CD14-positive monocyte (primary cell): ENCODE measurements at regions not wholly inside any gene's neighbourhood (a gene's known extent, or its start where the extent isn't known, plus 50 kb on each side); places are given as distances from the start of the nearest gene placed in this dataset.

ENCODE experiments used
- DNase-seq, 3 donors: peaks; one replicate each; pipeline ENCODE4 v3.0.0-alpha.2; 2011 to 2022
- H2AFZ ChIP-seq: 2 replicates; pipeline ENCODE4 v1.6.0; 2012; ENCODE audit warnings: mild to moderate bottlenecking, low read depth, low read length, inconsistent platforms; ENCODE audit not compliant: insufficient read depth, poor library complexity, severe bottlenecking
- H3K27ac ChIP-seq, 2 donors: 1 replicate in 1 of 2; 2 replicates in 1 of 2; pipeline ENCODE4 v1.5.1; 2012 to 2013; ENCODE audit warnings: low read length in 2 of 2, control low read depth in 1 of 2, inconsistent platforms in 1 of 2, low read depth in 1 of 2, mild to moderate bottlenecking in 1 of 2
- H3K27me3 ChIP-seq, 2 donors: one replicate each; pipeline versions ENCODE4 v1.6.0 to v1.6.1; 2011 to 2013; ENCODE audit warnings: low read length in 2 of 2; ENCODE audit not compliant: control insufficient read depth in 2 of 2, insufficient read depth in 2 of 2
- H3K36me3 ChIP-seq, 2 donors: replicated peaks in 1 of 2; 1 replicate in 1 of 2; 2 replicates in 1 of 2; pipeline versions ENCODE4 v1.5.1 to v1.6.1; 2012 to 2013; ENCODE audit warnings: low read length in 2 of 2, control low read depth in 1 of 2, inconsistent platforms in 1 of 2, mild to moderate bottlenecking in 1 of 2; ENCODE audit not compliant: insufficient read depth in 2 of 2, control insufficient read depth in 1 of 2
- H3K4me1 ChIP-seq, 2 donors: 1 replicate in 1 of 2; 2 replicates in 1 of 2; pipeline versions ENCODE4 v1.5.1 to v1.6.1; 2012 to 2013; ENCODE audit warnings: low read length in 2 of 2, control low read depth in 1 of 2, inconsistent platforms in 1 of 2, mild to moderate bottlenecking in 1 of 2, moderate library complexity in 1 of 2; ENCODE audit not compliant: insufficient read depth in 2 of 2, control insufficient read depth in 1 of 2
- H3K4me2 ChIP-seq: replicated peaks from 2 replicates; pipeline ENCODE3; 2012; ENCODE audit warnings: low read length, moderate library complexity, mild to moderate bottlenecking; ENCODE audit not compliant: poor library complexity, severe bottlenecking; ENCODE audit errors: extremely low read depth
- H3K4me3 ChIP-seq, 3 experiments: fragments of 200-600 bp in 1 of 3; sonication (generic) in 1 of 3; replicated peaks in 1 of 3; 1 replicate in 2 of 3; 2 replicates in 1 of 3; pipeline ENCODE4 v1.5.1; 2011 to 2013; ENCODE audit warnings: low read length in 3 of 3, mild to moderate bottlenecking in 3 of 3, control low read depth in 2 of 3, low read depth in 2 of 3, inconsistent platforms in 1 of 3, moderate library complexity in 1 of 3
- H3K79me2 ChIP-seq: 2 replicates; pipeline ENCODE4 v1.6.0; 2012; ENCODE audit warnings: mild to moderate bottlenecking, control low read depth, inconsistent platforms, low read length, moderate library complexity; ENCODE audit not compliant: insufficient read depth
- H3K9ac ChIP-seq: 2 replicates; pipeline ENCODE4 v1.6.0; 2017; ENCODE audit warnings: low read length, mild to moderate bottlenecking; ENCODE audit not compliant: insufficient read depth, poor library complexity, severe bottlenecking
- H3K9me3 ChIP-seq, 2 donors: replicated peaks in 1 of 2; 1 replicate in 1 of 2; 2 replicates in 1 of 2; pipeline versions ENCODE4 v1.5.1 to v1.6.1; 2012 to 2013; ENCODE audit warnings: low read length in 2 of 2, control low read depth in 1 of 2; ENCODE audit not compliant: control insufficient read depth in 1 of 2, insufficient read depth in 1 of 2
- H4K20me1 ChIP-seq: 2 replicates; pipeline ENCODE4 v1.6.0; 2012; ENCODE audit warnings: mild to moderate bottlenecking, low read length, control low read depth, moderate library complexity; ENCODE audit not compliant: insufficient read depth
- H3K27ac Mint-ChIP-seq, 7 donors: one replicate each; pipeline ENCODE4 v1.8.0; 2020; ENCODE audit warnings: mild to moderate bottlenecking in 7 of 7, mixed read lengths in 7 of 7, moderate library complexity in 6 of 7, inconsistent platforms in 2 of 7
- H3K27me3 Mint-ChIP-seq, 3 donors: one replicate each; pipeline ENCODE4 v1.8.0; 2021 to 2022; ENCODE audit warnings: low read depth in 3 of 3, mild to moderate bottlenecking in 3 of 3, mixed read lengths in 3 of 3, moderate library complexity in 3 of 3, inconsistent platforms in 1 of 3
- H3K36me3 Mint-ChIP-seq, 2 donors: one replicate each; pipeline ENCODE4 v1.8.0; 2020; ENCODE audit warnings: mixed read lengths in 2 of 2, inconsistent platforms in 1 of 2, mild to moderate bottlenecking in 1 of 2
- H3K4me1 Mint-ChIP-seq: one replicate; pipeline ENCODE4 v1.8.0; 2020; ENCODE audit warnings: mild to moderate bottlenecking, mixed read lengths
- H3K4me3 Mint-ChIP-seq, 2 donors: one replicate each; pipeline ENCODE4 v1.8.0; 2020; ENCODE audit warnings: mild to moderate bottlenecking in 2 of 2, mixed read lengths in 2 of 2, moderate library complexity in 1 of 2
- H3K9me3 Mint-ChIP-seq, 7 donors: one replicate each; pipeline ENCODE4 v1.8.0; 2020 to 2022; ENCODE audit warnings: mixed read lengths in 7 of 7, mild to moderate bottlenecking in 6 of 7, moderate library complexity in 6 of 7, inconsistent platforms in 2 of 7
- WGBS: methylation state at CpG from one replicate; pipeline ENCODE4 v1.1.5; 2013; ENCODE audit warnings: missing lambda C conversion rate; ENCODE audit not compliant: insufficient coverage; 5-methylcytosine and 5-hydroxymethylcytosine counted together
- intact Hi-C, 2 donors: fragments of 100-400 bp; cut with micrococcal nuclease; formaldehyde crosslinking; loops; one replicate each; pipeline versions ENCODE4 v1.15.0 to v1.15.1; 2023
- TF ChIP-seq, protein P1 (sequence below): fragments of 200-600 bp; IDR thresholded peaks from one replicate; pipeline ENCODE4 v1.8.0; 2022; ENCODE audit warnings: antibody characterized with exemption, mild to moderate bottlenecking

DNA sequence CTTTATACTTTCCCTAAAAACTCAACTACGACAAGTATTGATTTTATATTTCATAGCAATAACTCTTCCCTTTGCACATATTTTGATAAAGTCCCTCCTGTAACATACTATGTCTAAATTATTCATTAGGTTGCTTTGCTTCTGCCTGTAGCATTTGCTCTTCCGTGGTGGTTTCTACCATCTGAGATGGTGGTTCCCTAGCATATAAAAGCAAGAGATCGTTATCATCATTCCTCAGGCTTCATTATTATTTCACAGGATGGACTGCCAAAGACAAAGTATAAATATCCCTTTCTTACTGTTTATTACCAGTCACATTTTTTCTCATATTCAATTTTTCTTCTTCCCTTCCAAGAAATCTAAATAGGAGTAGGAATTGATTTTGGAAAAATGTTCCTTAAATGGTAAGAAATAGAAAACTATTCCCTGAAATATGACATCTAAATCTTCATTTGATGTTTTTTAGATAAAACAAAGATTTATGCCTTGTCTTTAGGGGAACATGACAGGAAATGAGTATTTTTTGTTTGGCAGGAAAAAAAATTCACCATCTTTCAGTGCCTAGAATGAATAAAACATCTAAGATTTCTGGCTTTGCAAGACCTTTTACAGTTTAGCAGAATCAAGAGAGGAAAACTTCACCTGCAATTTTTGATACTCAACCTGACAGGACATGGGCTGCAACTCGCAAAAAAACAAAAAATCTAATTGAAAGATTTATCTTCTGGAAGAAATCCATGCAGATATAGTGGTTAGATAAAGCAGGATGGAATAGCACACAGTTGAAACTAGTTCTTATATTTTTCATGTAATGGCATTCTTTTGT lies 340.0 kb downstream of the SPRY2 start:
- Mint-ChIP-seq H3K27ac (no peak overlapping the region), H3K27me3 (no peaks in the 10 kb centered on the region), H3K9me3 (no peaks in the 10 kb centered on the region), H3K36me3 (no peaks in the 10 kb centered on the region), H3K4me1 (no peaks in the 10 kb centered on the region), H3K4me3 (no peak overlapping the region)
- TF ChIP-seq, protein P1, sequence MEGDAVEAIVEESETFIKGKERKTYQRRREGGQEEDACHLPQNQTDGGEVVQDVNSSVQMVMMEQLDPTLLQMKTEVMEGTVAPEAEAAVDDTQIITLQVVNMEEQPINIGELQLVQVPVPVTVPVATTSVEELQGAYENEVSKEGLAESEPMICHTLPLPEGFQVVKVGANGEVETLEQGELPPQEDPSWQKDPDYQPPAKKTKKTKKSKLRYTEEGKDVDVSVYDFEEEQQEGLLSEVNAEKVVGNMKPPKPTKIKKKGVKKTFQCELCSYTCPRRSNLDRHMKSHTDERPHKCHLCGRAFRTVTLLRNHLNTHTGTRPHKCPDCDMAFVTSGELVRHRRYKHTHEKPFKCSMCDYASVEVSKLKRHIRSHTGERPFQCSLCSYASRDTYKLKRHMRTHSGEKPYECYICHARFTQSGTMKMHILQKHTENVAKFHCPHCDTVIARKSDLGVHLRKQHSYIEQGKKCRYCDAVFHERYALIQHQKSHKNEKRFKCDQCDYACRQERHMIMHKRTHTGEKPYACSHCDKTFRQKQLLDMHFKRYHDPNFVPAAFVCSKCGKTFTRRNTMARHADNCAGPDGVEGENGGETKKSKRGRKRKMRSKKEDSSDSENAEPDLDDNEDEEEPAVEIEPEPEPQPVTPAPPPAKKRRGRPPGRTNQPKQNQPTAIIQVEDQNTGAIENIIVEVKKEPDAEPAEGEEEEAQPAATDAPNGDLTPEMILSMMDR = no peak
- Histone ChIP-seq H3K4me2 (no peak overlapping the region), H3K9ac (no peak overlapping the region), H3K27me3 (no peaks in the 10 kb centered on the region), H3K9me3 (no peaks in the 10 kb centered on the region), H3K36me3 (no peaks in the 10 kb centered on the region), H2AFZ (no peak overlapping the region), H4K20me1 (no peaks in the 10 kb centered on the region), H3K27ac (no peak overlapping the region), H3K4me1 (no peaks in the 10 kb centered on the region), H3K79me2 (no peaks in the 10 kb centered on the region), H3K4me3 (no peak overlapping the region)
- DNase-seq = no peak
- 8% methylated on average over 2 of the region's 4 CpGs for WGBS
- intact Hi-C loops = no loop called here

- intact Hi-C loops = no loop called here
- H3K9ac ChIP-seq = no peak overlapping the region
- Mint-ChIP-seq H3K4me3 (no peak overlapping the region), H3K4me1 (no peaks in the 10 kb centered on the region), H3K9me3 (no peaks in the 10 kb centered on the region), H3K27ac (no peak overlapping the region), H3K27me3 (peaks cover 0 to 1% (median 0%) of the 10 kb centered on the region in 3 donors), H3K36me3 (no peaks in the 10 kb centered on the region)
- H3K4me1 ChIP-seq = no peaks in the 10 kb centered on the region
- H3K4me3 ChIP-seq = no peak overlapping the region
- no peaks in the 10 kb centered on the region for H3K79me2 ChIP-seq
- no peaks in the 10 kb centered on the region for H4K20me1 ChIP-seq
- H2AFZ ChIP-seq = no peak overlapping the region
- H3K4me2 ChIP-seq = no peak overlapping the region
- no CpG with 5 or more reads among the region's 1 CpG for WGBS
- H3K9me3 ChIP-seq = no peaks in the 10 kb centered on the region
- H3K27me3 ChIP-seq = no peaks in the 10 kb centered on the region
- H3K27ac ChIP-seq = no peak overlapping the region
- peak in 1 of 3 donors; percentile 1 for DNase-seq
- no peaks in the 10 kb centered on the region for H3K36me3 ChIP-seq
- TF ChIP-seq, protein P1 = no peak
These were observed 341.3 kb downstream of the SPRY2 start for GRCh38 chr13:79999601-80000000.
